ENCODE measurements at regions not wholly inside any gene's neighbourhood (a gene's known extent, or its start where the extent isn't known, plus 50 kb on each side); places are given as distances from the start of the nearest gene placed in this dataset.

GRCh38 chr2:236973343-236973980 lies 112.2 kb upstream of the COPS8 start:
- TF ChIP-seq SUZ12 (IDR thresholded peaks at IDR 0.05; ENCODE audit: extremely low read depth, insufficient read depth, insufficient read length) (no peak), YY1 (IDR thresholded peaks at IDR 0.05; ENCODE audit: insufficient read depth, insufficient read length) (no peak), ZNF274 (IDR thresholded peaks at IDR 0.05; ENCODE audit: low read depth, low read length) (no peak)

Measured in NT2/D1 (cell line).